HepG2 (cell line): ENCODE measurements at regions not wholly inside any gene's neighbourhood (a gene's known extent, or its start where the extent isn't known, plus 50 kb on each side); places are given as distances from the start of the nearest gene placed in this dataset.

Source experiments
- ATAC-seq: fragments of 200-7000 bp; cut with Tn5 transposase; 3 replicates; pipeline ENCODE4 v1.9.1; 2020; ENCODE audit warnings: mild to moderate bottlenecking, moderate library complexity
- BruUV-seq: library from RNA; stranded (reverse); fragments of 400-500 nt; replicated peaks from 2 replicates; lab custom pipeline; 2021; lab: Mats Ljungman, UMichigan
- CTCF ChIA-PET: fragments of 300-600 bp; formaldehyde crosslinking; extraction: SDS; loops from one replicate; lab custom pipeline; 2021; ENCODE audit warnings: low total read pairs, inconsistent platforms, low intra/inter-chr PET ratio; lab: Yijun Ruan, JAX
- POLR2A ChIA-PET: fragments of 350-600 bp; sonication (Branson Sonifier 250); formaldehyde crosslinking; loops from one replicate; lab custom pipeline; 2020; ENCODE audit warnings: antibody characterized with exemption, inconsistent platforms; lab: Yijun Ruan, JAX
- DNase-seq: peaks from one replicate; pipeline ENCODE4 v3.0.0-alpha.2; 2015; ENCODE audit warnings: low spot score
- FAIRE-seq: peaks from 3 replicates; lab custom pipeline; 2011; peaks lifted over from hg19 to GRCh38; lab: Jason Lieb, UNC
- H2AFZ ChIP-seq: one replicate; pipeline ENCODE4 v1.6.1; 2011; ENCODE audit warnings: low read length, inconsistent platforms
- H3K27ac ChIP-seq: fragments of 300-600 bp; 3 replicates; pipeline ENCODE4 v1.8.0; 2011; ENCODE audit warnings: mixed run types, mild to moderate bottlenecking, mixed read lengths, low read length, inconsistent platforms; ENCODE audit not compliant: insufficient read depth; ENCODE audit errors: extremely low read length
- H3K27me3 ChIP-seq, 2 experiments: fragments of 200-600 bp in 1 of 2; 2 replicates in 1 of 2; 3 replicates in 1 of 2; pipeline versions ENCODE4 v1.6.0 to v1.8.0; 2011; ENCODE audit warnings: low read length in 2 of 2, mild to moderate bottlenecking in 2 of 2, moderate library complexity in 2 of 2, inconsistent platforms in 1 of 2; ENCODE audit not compliant: insufficient read depth in 2 of 2, control insufficient read depth in 1 of 2
- H3K36me3 ChIP-seq, 2 experiments: fragments of 200-600 bp in 1 of 2; replicated peaks in 1 of 2; 2 replicates in 1 of 2; 3 replicates in 1 of 2; pipeline versions ENCODE4 v1.5.1 to v1.8.0; 2011; ENCODE audit warnings: low read length in 2 of 2, inconsistent platforms in 1 of 2; ENCODE audit not compliant: insufficient read depth in 2 of 2, control insufficient read depth in 1 of 2
- H3K4me1 ChIP-seq: 2 replicates; pipeline ENCODE4 v1.5.1; 2012; ENCODE audit warnings: low read length, inconsistent platforms; ENCODE audit not compliant: insufficient read depth
- H3K4me2 ChIP-seq: 2 replicates; pipeline ENCODE4 v1.6.0; 2011; ENCODE audit warnings: low read depth, low read length, inconsistent platforms
- H3K4me3 ChIP-seq, 3 experiments: fragments of 200-600 bp in 1 of 3; sonication (generic), shearing (Covaris generic) in 1 of 3; replicated peaks in 1 of 3; 2 replicates each; pipeline ENCODE4 v1.5.1; 2011 to 2016; ENCODE audit warnings: low read length in 3 of 3, inconsistent platforms in 2 of 3, low read depth in 2 of 3, mild to moderate bottlenecking in 2 of 3, control low read depth in 1 of 3, mixed read lengths in 1 of 3; ENCODE audit not compliant: insufficient read depth in 1 of 3
- H3K79me2 ChIP-seq: one replicate; pipeline ENCODE4 v1.6.1; 2011; ENCODE audit warnings: low read length, inconsistent platforms; ENCODE audit not compliant: insufficient read depth
- H3K9ac ChIP-seq: 2 replicates; pipeline ENCODE4 v1.6.0; 2011; ENCODE audit warnings: mild to moderate bottlenecking, low read depth, low read length, inconsistent platforms; ENCODE audit not compliant: insufficient read depth
- H3K9me3 ChIP-seq: 2 replicates; pipeline ENCODE4 v1.5.1; 2012; ENCODE audit warnings: mild to moderate bottlenecking, low read length
- H4K20me1 ChIP-seq: 2 replicates; pipeline ENCODE4 v1.6.0; 2011; ENCODE audit warnings: inconsistent platforms, mild to moderate bottlenecking, low read length, moderate library complexity; ENCODE audit not compliant: insufficient read depth
- CBX1 ChIP-seq: IDR thresholded peaks from one replicate; pipeline ENCODE4 v1.6.1; 2016; ENCODE audit warnings: antibody characterized with exemption, low read depth
- GATAD2A ChIP-seq: IDR thresholded peaks from 2 replicates; pipeline ENCODE4 v1.6.1; 2016
- HNF4A ChIP-seq: sonication (generic); formaldehyde crosslinking; IDR thresholded peaks from 2 replicates; pipeline ENCODE4 v1.4.0; 2020; ENCODE audit warnings: missing genetic modification reagents
- HNF4G ChIP-seq, 2 experiments: sonication (generic) in 1 of 2; formaldehyde crosslinking in 1 of 2; IDR thresholded peaks; 2 replicates each; pipeline versions ENCODE4 v1.4.0 to v1.6.1; 2011 to 2020; ENCODE audit warnings: borderline replicate concordance in 2 of 2, low read depth in 2 of 2, mild to moderate bottlenecking in 2 of 2, low read length in 1 of 2, missing genetic modification reagents in 1 of 2, moderate library complexity in 1 of 2
- JUNB ChIP-seq: sonication (generic); formaldehyde crosslinking; IDR thresholded peaks from 2 replicates; pipeline ENCODE4 v1.8.0; 2022; ENCODE audit warnings: missing genetic modification reagents, mild to moderate bottlenecking, borderline replicate concordance
- KAT7 ChIP-seq: IDR thresholded peaks from 2 replicates; pipeline ENCODE4 v1.6.1; 2018; ENCODE audit warnings: borderline replicate concordance, missing compliant biosample characterization
- SETDB1 ChIP-seq: sonication (generic); formaldehyde crosslinking; IDR thresholded peaks from 2 replicates; pipeline ENCODE4 v1.5.1; 2020; ENCODE audit warnings: missing genetic modification reagents, mild to moderate bottlenecking, borderline replicate concordance
- SOX6 ChIP-seq, 2 experiments: fragments of 450-650 bp in 1 of 2; sonication (generic) in 1 of 2; formaldehyde crosslinking in 1 of 2; IDR thresholded peaks; 2 replicates each; pipeline versions ENCODE4 v1.4.0 to v1.6.1; 2017 to 2020; ENCODE audit warnings: antibody characterized with exemption in 1 of 2, mild to moderate bottlenecking in 1 of 2, missing genetic modification reagents in 1 of 2
- SRSF1 ChIP-seq: fragments of 200-400 bp; formaldehyde crosslinking; optimal IDR thresholded peaks from 2 replicates; pipeline ENCODE3; 2017; ENCODE audit warnings: mild to moderate bottlenecking, low read depth, low read length, moderate library complexity
- ZNF180 ChIP-seq: sonication (generic); formaldehyde crosslinking; IDR thresholded peaks from 2 replicates; pipeline ENCODE4 v1.4.0; 2020; ENCODE audit warnings: low read depth, missing genetic modification reagents, borderline replicate concordance
- ZNF264 ChIP-seq: sonication (generic); formaldehyde crosslinking; IDR thresholded peaks from 2 replicates; pipeline ENCODE4 v1.4.0; 2020; ENCODE audit warnings: missing genetic modification reagents
- ZNF367 ChIP-seq: sonication (generic); formaldehyde crosslinking; IDR thresholded peaks from 2 replicates; pipeline ENCODE4 v1.4.0; 2020; ENCODE audit warnings: missing genetic modification reagents, borderline replicate concordance
- ZNF510 ChIP-seq: sonication (generic); formaldehyde crosslinking; IDR thresholded peaks from 2 replicates; pipeline ENCODE4 v1.4.0; 2020; ENCODE audit warnings: low read depth, mild to moderate bottlenecking, missing genetic modification reagents
- in situ Hi-C: cut with HindIII; loops from 2 replicates; pipeline ENCODE4 v1.10.0; 2017; ENCODE audit warnings: low pct_unique_long_range_greater_than_20kb; ENCODE audit not compliant: extremely low pct_ligation_motif_present
- intact Hi-C: fragments of 100-400 bp; cut with micrococcal nuclease; formaldehyde crosslinking; loops from one replicate; pipeline ENCODE4 v1.10.0; 2022; ENCODE audit not compliant: unreplicated experiment

GRCh38 chr12:131313635-131314034 lies 359.9 kb downstream of the ADGRD1 start (continued):
- no peak for TF ChIP-seq SOX6 (IDR thresholded peaks at IDR 0.05)
- no peak for TF ChIP-seq SOX6 (CRISPR knock-in tag; IDR thresholded peaks at IDR 0.05)
- TF ChIP-seq ZNF264 (CRISPR knock-in tag) = no peak
- no peak for TF ChIP-seq JUNB
- no peak for TF ChIP-seq ZNF180 (CRISPR knock-in tag)
- TF ChIP-seq SRSF1 = no peak

DNA sequence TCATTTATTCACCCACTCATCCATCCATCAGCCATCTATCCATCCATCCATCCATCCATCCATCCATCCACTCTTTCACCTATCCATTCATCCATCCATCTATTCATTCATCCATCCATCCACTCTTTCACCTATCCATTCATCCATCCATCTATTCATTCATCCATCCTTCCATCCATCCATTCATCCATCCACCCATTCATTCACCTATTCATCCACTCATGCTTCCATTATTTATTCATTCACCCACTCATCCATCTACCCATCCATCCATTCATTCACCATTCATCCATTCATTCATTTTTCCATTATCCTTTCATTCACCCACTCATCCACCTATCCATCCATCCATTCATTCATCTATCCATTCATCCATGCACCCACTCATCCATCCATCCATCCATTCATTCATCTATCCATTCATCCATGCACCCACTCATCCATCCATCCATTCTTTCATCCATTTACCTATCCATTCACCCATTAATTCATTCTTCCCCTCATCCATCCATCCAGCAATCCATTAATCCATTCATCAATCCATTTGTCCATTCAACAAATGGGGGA lies 360.9 kb downstream of the ADGRD1 start:
- no peak for FAIRE-seq
- Histone ChIP-seq H3K4me3 (no peak overlapping the region), H3K79me2 (no peaks in the 10 kb centered on the region), H2AFZ (no peak overlapping the region), H3K27me3 (peaks cover 0 to 5% of the 10 kb centered on the region in 2 experiments; a peak in 1 of 5 replicates), H3K4me1 (no peaks in the 10 kb centered on the region), H3K9ac (no peak overlapping the region), H3K4me2 (no peak overlapping the region), H4K20me1 (peaks cover 2% of the 10 kb centered on the region; the same call in 1 of the 2 replicates), H3K9me3 (peaks cover 15% of the 10 kb centered on the region), H3K27ac (no peak overlapping the region), H3K36me3 (no peaks in the 10 kb centered on the region)
- POLR2A ChIA-PET = no interaction called here
- TF ChIP-seq HNF4A (no peak), SETDB1 (CRISPR knock-in tag) (no peak), ZNF510 (CRISPR knock-in tag) (no peak), ZNF367 (CRISPR knock-in tag) (no peak), KAT7 (no peak), GATAD2A (no peak), HNF4G (IDR thresholded peaks at IDR 0.05; ENCODE audit: borderline replicate concordance, low read depth, low read length) (no peak), HNF4G (CRISPR knock-in tag; IDR thresholded peaks at IDR 0.05; ENCODE audit: borderline replicate concordance, low read depth) (no peak), CBX1 (no peak)
- in situ Hi-C loops = no loop called here
- no TSS peak for BruUV-seq
- CTCF ChIA-PET = no interaction called here
- no peak for DNase-seq
- no peak for ATAC-seq
- intact Hi-C loops = no loop called here
